Caco-2 (cell line): ENCODE measurements at regions not wholly inside any gene's neighbourhood (a gene's known extent, or its start where the extent isn't known, plus 50 kb on each side); places are given as distances from the start of the nearest gene placed in this dataset.

Experiments
- BruUV-seq: library from RNA; stranded (reverse); fragments of 400-500 nt; replicated peaks from 2 replicates; lab custom pipeline; 2021; lab: Mats Ljungman, UMichigan
- CTCF ChIA-PET: fragments of 300-600 bp; sonication (Branson Sonifier 250); formaldehyde crosslinking; loops from one replicate; lab custom pipeline; 2022; ENCODE audit warnings: antibody characterized with exemption; lab: Charles Lee
- POLR2A ChIA-PET: fragments of 300-600 bp; sonication (Branson Sonifier 250); formaldehyde crosslinking; loops from one replicate; lab custom pipeline; 2022; ENCODE audit warnings: antibody characterized with exemption; lab: Charles Lee
- DNase-seq, 2 experiments: peaks; one replicate each; pipeline versions ENCODE4 v3.0.0 to v3.0.0-alpha.2; 2020 to 2022
- H3K27me3 ChIP-seq: replicated peaks from 2 replicates; pipeline ENCODE4 v1.6.0; 2011; ENCODE audit warnings: low read length; ENCODE audit not compliant: control insufficient read depth, insufficient read depth
- H3K36me3 ChIP-seq: 2 replicates; pipeline ENCODE4 v1.5.1; 2011; ENCODE audit warnings: low read length; ENCODE audit not compliant: control insufficient read depth, insufficient read depth
- H3K4me1 ChIP-seq: fragments of 250-450 bp; sonication (Bioruptor Pico); 2 replicates; pipeline ENCODE4 v1.5.1; 2020; ENCODE audit warnings: mild to moderate bottlenecking
- H3K4me3 ChIP-seq: 2 replicates; pipeline ENCODE4 v1.5.1; 2011; ENCODE audit warnings: low read depth, mild to moderate bottlenecking, control low read depth, low read length
- H3K9me3 ChIP-seq: fragments of 250-450 bp; sonication (Bioruptor Pico); 2 replicates; pipeline ENCODE4 v1.5.1; 2020; ENCODE audit warnings: mild to moderate bottlenecking, moderate library complexity
- H3K27ac Mint-ChIP-seq: one replicate; pipeline ENCODE4 v1.8.0; 2022; ENCODE audit warnings: mixed read lengths; ENCODE audit not compliant: unreplicated experiment
- H3K27me3 Mint-ChIP-seq: one replicate; pipeline ENCODE4 v1.8.0; 2022; ENCODE audit warnings: mixed read lengths; ENCODE audit not compliant: insufficient read depth, unreplicated experiment
- H3K36me3 Mint-ChIP-seq: one replicate; pipeline ENCODE4 v1.8.0; 2022; ENCODE audit warnings: mild to moderate bottlenecking, mixed read lengths; ENCODE audit not compliant: insufficient read depth, unreplicated experiment
- H3K4me1 Mint-ChIP-seq: one replicate; pipeline ENCODE4 v1.8.0; 2022; ENCODE audit warnings: low read depth, mixed read lengths; ENCODE audit not compliant: unreplicated experiment
- H3K4me3 Mint-ChIP-seq: one replicate; pipeline ENCODE4 v1.8.0; 2022; ENCODE audit warnings: mild to moderate bottlenecking, moderate library complexity, mixed read lengths; ENCODE audit not compliant: unreplicated experiment
- H3K9me3 Mint-ChIP-seq: one replicate; pipeline ENCODE4 v1.8.0; 2022; ENCODE audit warnings: mixed read lengths; ENCODE audit not compliant: unreplicated experiment
- CTCF ChIP-seq, 2 experiments: fragments of 200-600 bp in 1 of 2; IDR thresholded peaks; 1 replicate in 1 of 2; 2 replicates in 1 of 2; pipeline versions ENCODE4 v1.5.1 to v1.8.0; 2011 to 2022; ENCODE audit warnings: antibody characterized with exemption in 1 of 2, control low read depth in 1 of 2, inconsistent platforms in 1 of 2, low read depth in 1 of 2, low read length in 1 of 2, mild to moderate bottlenecking in 1 of 2, moderate library complexity in 1 of 2; ENCODE audit not compliant: insufficient read depth in 1 of 2, severe bottlenecking in 1 of 2, unreplicated experiment in 1 of 2
- intact Hi-C: fragments of 100-400 bp; cut with micrococcal nuclease; formaldehyde crosslinking; loops from one replicate; pipeline ENCODE4 v1.10.0; 2022; ENCODE audit not compliant: unreplicated experiment

GRCh38 chr2:780581-780980 is 103.4 kb upstream of the TMEM18 start:
- no peaks in the 10 kb centered on the region for H3K4me1 ChIP-seq
- Mint-ChIP-seq H3K27me3 (no peaks in the 10 kb centered on the region), H3K36me3 (no peaks in the 10 kb centered on the region), H3K9me3 (no peaks in the 10 kb centered on the region), H3K4me3 (no peak overlapping the region), H3K27ac (no peak overlapping the region), H3K4me1 (no peaks in the 10 kb centered on the region)
- no peak overlapping the region for H3K4me3 ChIP-seq
- intact Hi-C loops, result no loop called here
- H3K9me3 ChIP-seq, result no peaks in the 10 kb centered on the region; the same call in 1 of the 2 replicates
- TF ChIP-seq CTCF (IDR thresholded peaks at IDR 0.05; ENCODE audit: insufficient read depth in 1 of 2, low read depth in 1 of 2, low read length in 1 of 2, severe bottlenecking in 1 of 2, unreplicated experiment in 1 of 2), result no peak
- no TSS peak for BruUV-seq
- no peak for DNase-seq
- ChIA-PET CTCF (no interaction called here), POLR2A (no interaction called here)
- no peaks in the 10 kb centered on the region for H3K36me3 ChIP-seq
- no peaks in the 10 kb centered on the region for H3K27me3 ChIP-seq

GRCh38 chr2:780002-780401 is 102.8 kb upstream of the TMEM18 start:
- H3K4me1 ChIP-seq, result no peaks in the 10 kb centered on the region
- Mint-ChIP-seq H3K27me3 (no peaks in the 10 kb centered on the region), H3K36me3 (no peaks in the 10 kb centered on the region), H3K4me3 (no peak overlapping the region), H3K27ac (no peak overlapping the region), H3K9me3 (no peaks in the 10 kb centered on the region), H3K4me1 (no peaks in the 10 kb centered on the region)
- CTCF ChIA-PET, result no interaction called here
- intact Hi-C loops, result no loop called here
- no peaks in the 10 kb centered on the region for H3K36me3 ChIP-seq
- TF ChIP-seq CTCF (IDR thresholded peaks at IDR 0.05; ENCODE audit: insufficient read depth in 1 of 2, low read depth in 1 of 2, low read length in 1 of 2, severe bottlenecking in 1 of 2, unreplicated experiment in 1 of 2), result no peak
- BruUV-seq, result no TSS peak
- H3K4me3 ChIP-seq, result no peak overlapping the region
- no peaks in the 10 kb centered on the region for H3K27me3 ChIP-seq
- no peak for DNase-seq
- POLR2A ChIA-PET, result no interaction called here
- no peaks in the 10 kb centered on the region for H3K9me3 ChIP-seq

- BruUV-seq, result no TSS peak
- no peaks in the 10 kb centered on the region for H3K4me1 Mint-ChIP-seq
- DNase-seq, result no peak
- ChIA-PET POLR2A (no interaction called here), CTCF (no interaction called here)
- Histone ChIP-seq H3K36me3 (no peaks in the 10 kb centered on the region), H3K4me1 (no peaks in the 10 kb centered on the region), H3K9me3 (no peaks in the 10 kb centered on the region), H3K27me3 (no peaks in the 10 kb centered on the region), H3K4me3 (no peak overlapping the region)
- no peak for TF ChIP-seq CTCF (IDR thresholded peaks at IDR 0.05; ENCODE audit: insufficient read depth in 1 of 2, low read depth in 1 of 2, low read length in 1 of 2, severe bottlenecking in 1 of 2, unreplicated experiment in 1 of 2)
- H3K9me3 Mint-ChIP-seq, result no peaks in the 10 kb centered on the region
- peaks cover 2% of the 10 kb centered on the region for H3K27me3 Mint-ChIP-seq
- intact Hi-C loops, result no loop called here
- no peak overlapping the region for H3K27ac Mint-ChIP-seq
- H3K36me3 Mint-ChIP-seq, result no peaks in the 10 kb centered on the region
- no peak overlapping the region for H3K4me3 Mint-ChIP-seq
These were observed 101.6 kb upstream of the TMEM18 start for GRCh38 chr2:778731-779350.
